Vagina (tissue), 2 donors: ENCODE measurements at regions not wholly inside any gene's neighbourhood (a gene's known extent, or its start where the extent isn't known, plus 50 kb on each side); places are given as distances from the start of the nearest gene placed in this dataset.

Source experiments
- CTCF ChIP-seq, 3 experiments: fragments of 450-650 bp in 2 of 3; fragments of 200-600 bp in 1 of 3; sonication (generic) in 1 of 3; IDR thresholded peaks; one replicate each; pipeline ENCODE4 v1.5.1; 2017 to 2019; ENCODE audit warnings: antibody characterized with exemption in 3 of 3, mild to moderate bottlenecking in 2 of 3, moderate library complexity in 2 of 3
- POLR2A ChIP-seq, 2 donors: fragments of 450-650 bp; IDR thresholded peaks; one replicate each; pipeline ENCODE4 v1.6.1; 2017; ENCODE audit warnings: antibody characterized with exemption in 2 of 2, mild to moderate bottlenecking in 2 of 2, moderate library complexity in 2 of 2
- POLR2AphosphoS5 ChIP-seq, 2 donors: sonication (generic); formaldehyde crosslinking; IDR thresholded peaks; one replicate each; pipeline ENCODE4 v1.9.0; 2017; ENCODE audit warnings: antibody characterized with exemption in 2 of 2, mild to moderate bottlenecking in 2 of 2, low read depth in 1 of 2; ENCODE audit not compliant: insufficient read depth in 1 of 2

- no peak for TF ChIP-seq CTCF (IDR thresholded peaks at IDR 0.05)
- no peak for TF ChIP-seq POLR2A (IDR thresholded peaks at IDR 0.05)
- TF ChIP-seq POLR2AphosphoS5 (IDR thresholded peaks at IDR 0.05; ENCODE audit: insufficient read depth in 1 of 2, low read depth in 1 of 2) = no peak
Measured at GRCh38 chr6:133631421-133631820, 257.5 kb upstream of the TCF21 start.
